Inferior parietal cortex (tissue), 1 donor: ENCODE measurements at regions not wholly inside any gene's neighbourhood (a gene's known extent, or its start where the extent isn't known, plus 50 kb on each side); places are given as distances from the start of the nearest gene placed in this dataset.
"Not testable (repeated sequence)": the region's sequence is repeated elsewhere in the genome, so short reads cannot be mapped to it uniquely, and the experiment has no call there.

ENCODE experiments used
- DNase-seq: peaks from one replicate; pipeline ENCODE4 v3.0.0-alpha.2; 2016; ENCODE audit errors: extremely low spot score

DNA sequence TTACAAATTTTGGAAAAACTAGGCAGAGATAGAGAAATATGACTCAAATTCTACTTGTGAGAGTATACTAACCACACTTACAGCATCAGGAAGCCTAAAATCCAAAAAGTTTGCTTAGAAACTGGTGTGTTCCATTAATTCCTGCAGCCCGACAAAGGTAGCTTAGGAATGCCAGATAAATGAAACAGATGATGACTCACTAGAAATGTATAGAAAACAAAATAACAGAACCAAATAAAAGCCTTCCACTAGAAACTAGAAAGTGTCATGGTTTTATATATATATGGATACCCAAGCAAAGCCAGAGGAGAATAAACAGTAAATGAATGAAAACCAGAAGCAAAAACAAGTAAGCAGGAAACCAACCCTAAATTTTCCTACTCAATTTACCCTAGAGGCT, 272.2 kb upstream of the PRDM9 start:
- no peak for DNase-seq

DNA sequence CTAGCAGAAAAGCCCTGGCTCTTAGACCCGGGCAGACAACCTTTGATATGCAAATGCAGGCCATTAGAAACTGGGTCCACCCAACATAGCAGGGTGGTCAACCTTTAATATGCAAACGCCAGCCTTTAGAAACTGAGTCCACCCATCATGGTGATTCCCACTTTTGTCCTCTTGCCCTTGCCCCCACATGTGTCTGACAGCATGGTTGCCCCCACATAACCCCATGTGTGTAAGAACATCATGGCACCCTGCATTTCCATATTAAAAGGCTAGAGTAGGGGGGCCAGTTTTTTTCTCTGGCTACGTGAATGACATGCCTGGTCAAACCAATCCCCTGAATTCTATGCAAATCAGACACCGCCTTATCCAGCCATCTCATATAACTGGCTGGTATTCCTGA, 273.2 kb upstream of the PRDM9 start:
- DNase-seq, result no peak

DNA sequence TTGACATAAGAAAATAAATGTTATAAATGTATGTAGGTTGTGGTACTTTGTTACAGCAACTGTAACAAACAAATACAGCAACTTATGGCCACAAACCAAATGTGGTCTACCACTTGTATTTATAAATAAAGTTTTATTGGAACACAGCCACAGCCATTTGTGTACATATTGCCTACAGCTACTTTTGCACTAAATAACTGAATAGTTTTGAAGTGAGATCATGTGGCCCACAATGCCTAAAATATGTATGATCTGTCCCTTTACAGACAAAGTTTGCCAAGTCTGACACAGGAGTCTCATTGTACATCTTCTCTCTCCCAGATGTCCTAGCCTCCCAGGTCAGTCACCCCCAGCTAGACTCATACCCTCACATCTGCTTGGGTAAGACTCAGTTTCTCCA, 283.6 kb upstream of the PRDM9 start:
- no peak for DNase-seq

DNA sequence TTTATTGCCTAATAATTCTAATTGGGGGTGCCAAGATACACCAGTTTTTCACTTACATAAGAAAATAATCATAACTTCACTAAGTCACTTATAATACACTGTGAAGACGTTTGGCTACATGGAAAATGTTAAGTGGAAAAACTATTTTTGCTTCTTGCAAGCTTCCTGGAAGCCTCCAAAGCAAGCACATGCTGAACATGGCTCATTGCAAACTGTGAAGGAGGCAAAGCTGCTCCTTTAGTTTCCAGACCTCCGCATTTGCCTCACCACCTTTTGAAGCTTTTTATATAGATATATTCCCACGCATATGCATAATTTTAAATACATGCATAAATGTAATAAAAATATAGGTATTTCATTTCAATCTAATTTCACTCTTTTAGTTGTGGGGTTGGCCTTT, 285.6 kb upstream of the PRDM9 start:
- no peak for DNase-seq

DNA sequence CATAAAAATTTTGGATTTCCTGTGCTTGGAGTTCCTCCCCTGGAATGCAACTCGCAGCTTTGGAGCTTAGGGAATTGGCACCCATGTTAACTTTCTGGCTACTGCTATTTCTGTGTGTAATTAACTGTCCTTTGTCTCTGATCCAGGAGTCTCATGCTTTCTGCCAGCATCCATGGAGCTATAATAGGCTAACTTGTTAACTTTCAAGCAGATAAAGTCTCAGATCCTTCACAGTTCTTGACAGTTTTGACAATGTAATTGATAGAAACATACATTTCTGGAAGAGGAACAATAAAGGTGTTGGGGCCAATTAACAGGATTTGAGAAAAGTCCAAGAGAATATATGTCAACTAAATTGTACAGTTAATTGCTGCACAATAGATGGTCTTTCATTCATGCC, 290.2 kb upstream of the PRDM9 start:
- no peak for DNase-seq

DNA sequence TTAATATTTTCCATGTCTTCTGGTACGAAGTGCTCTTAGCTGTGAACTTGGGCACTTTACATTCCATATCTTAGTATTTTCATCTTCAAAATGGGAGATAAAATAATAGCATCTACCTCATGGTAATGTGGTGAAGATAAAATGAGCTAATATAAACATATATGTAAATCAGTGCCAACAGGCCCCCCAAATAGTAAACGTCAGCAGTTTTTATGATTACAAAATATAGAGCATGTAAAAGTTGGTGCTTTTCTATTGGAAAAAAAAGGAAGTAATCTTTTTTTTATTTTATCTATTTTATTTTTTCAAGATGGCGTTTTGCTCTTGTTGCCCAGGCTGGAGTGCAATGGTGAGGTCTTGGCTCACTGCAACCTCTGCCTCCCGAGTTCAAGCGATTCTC, 291.1 kb upstream of the PRDM9 start:
- no peak for DNase-seq

DNA sequence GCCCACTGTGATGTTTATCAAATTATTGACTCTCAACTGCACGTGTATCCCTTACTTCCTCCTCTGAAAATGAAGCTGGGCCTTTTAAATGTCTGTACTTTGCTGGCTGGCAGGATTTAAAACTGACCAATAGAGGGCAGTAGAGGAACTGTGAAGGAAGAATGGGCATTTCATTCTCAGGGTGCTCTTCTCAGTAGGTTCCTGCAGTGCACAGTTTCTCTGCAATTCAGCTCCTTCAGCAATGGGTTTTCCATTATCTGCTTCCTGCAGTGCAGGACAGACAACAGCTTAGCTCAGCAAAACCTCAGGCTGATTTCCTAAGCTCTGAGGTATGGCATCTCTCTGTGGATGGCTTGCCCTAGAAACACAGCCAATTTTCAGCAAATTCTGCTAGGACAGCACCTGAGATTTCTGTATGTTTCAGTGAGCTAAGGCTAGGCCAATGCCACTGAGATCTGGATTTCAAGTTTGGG, 298.4 kb upstream of the PRDM9 start:
- peak; percentile 54 for DNase-seq

DNA sequence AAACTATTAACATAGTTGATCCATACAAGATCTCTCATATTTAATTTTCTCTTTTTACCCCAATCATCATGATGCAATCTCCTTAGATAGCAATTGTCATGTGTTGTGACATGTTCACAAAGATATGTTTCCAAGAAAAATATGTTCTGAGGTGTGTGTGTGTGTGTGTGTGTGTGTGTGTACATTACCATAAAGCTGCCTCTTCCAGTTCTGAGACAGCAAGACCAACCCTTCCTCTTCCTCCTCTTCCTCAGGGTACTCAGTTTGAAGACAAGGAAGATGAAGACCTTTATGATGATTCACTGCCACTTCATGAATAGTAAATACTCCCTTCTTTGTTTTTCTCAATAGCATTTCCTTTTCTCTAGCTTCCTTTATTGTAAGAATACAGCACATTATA, 303.3 kb upstream of the PRDM9 start:
- no peak for DNase-seq

DNA sequence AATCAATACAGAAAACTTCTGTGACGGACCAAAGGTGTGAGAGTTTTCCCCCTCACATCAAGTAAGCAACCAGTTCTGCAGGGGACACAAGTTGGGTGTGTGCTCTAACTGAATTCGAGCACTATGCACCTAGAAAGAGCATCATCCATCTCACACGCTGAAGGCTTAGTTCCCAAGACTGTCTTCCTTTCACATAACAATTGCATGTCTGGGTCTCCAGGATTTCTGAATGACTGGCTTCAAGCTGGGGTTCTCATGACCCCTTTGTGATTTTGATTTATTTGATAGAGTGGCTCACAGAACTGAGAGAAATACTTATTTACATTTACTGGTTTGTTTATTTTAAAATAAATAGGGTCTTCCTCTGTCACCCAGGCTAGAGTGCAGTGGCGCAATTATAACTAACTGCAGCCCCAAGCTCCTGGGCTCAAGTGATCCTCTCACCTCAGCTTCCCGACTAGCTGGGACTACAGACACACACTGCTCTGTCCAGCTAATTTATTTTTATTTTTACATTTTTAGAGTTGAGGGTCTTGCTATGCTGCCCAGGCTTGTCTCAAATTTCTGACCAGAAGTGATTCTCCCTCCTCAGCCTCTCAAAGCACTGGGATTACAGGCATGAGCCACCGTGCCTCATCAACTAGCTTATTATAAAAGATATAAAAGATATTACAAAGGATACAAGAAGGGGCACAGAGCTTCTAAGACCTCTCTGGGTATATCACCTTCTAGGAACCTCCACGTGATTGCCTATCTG, 316.7 kb upstream of the CDH12 start:
- no peak for DNase-seq

DNA sequence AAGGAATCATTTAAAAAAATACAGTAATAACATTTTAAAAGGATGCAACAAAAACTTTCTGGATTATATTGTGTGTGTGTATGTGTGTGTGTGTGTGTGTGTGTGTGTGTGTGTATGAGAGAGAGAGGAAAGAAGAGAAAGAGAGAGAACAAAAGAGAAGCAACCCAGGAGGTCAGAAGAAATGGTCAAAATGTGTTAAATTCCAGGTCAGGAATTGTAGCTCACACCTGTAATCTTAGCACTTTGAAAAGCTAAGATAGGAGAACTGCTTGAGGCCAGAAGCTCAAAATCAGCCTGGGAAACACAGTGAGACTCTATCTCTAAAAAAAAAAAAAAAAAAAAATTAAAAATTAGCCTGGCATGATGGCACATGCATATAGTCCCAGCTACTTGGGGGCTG, 311.8 kb upstream of the CDH12 start:
- DNase-seq, result no peak

DNA sequence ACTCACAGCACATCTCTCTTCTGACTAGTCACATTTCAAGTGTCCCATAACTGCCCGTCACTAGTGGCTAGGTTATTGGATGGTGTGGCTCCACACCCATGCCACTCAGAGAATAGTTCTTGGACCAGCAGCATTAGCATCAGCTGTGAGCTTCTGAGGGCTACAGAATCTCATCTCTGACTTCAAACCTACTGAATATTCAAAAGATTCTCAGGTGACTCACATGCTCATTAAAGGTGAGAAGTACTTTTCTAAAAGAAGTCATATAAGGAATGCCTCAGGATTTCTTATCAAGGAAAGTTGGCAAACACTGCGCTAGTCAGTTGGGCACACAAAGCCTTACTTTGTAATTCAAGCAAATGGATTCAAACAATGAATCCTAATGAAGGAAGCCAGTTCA, 305.0 kb upstream of the CDH12 start:
- no peak for DNase-seq

DNA sequence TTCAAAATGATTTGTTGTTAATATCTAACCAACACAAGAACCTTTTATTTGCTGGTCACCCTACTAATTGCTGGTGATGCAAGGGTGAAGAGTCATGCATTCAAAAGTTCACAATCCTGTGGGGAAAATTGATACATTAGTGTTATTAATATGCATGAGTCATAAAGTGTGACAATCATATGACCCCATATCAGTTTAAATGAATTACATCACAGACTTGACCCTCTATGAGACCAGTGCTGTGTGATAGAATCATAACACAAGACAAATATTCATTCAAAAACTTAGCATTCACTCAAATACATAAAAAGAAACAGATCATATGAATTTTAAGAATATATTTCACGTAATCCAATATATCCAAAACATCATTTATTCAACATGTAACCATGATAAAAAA, 304.6 kb upstream of the CDH12 start:
- DNase-seq, result no peak

DNA sequence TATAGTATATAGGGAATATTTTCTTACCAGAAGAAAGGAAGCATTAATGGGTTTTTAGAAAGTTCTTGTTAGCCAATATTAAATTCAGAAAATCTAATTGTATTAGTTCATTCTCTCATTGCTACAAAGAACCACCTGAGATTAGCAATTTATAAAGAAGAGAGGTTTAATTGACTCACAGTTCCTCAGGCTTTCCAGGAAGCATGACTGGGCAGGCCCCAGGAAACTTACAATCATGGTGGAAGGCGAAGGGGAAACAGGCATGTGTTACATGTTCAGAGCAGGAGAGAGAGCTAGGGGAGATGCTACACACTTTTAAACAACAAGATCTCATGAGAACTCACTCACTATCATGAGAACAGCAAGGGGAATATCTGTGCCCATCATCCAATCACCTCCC, 304.0 kb upstream of the CDH12 start:
- no peak for DNase-seq

DNA sequence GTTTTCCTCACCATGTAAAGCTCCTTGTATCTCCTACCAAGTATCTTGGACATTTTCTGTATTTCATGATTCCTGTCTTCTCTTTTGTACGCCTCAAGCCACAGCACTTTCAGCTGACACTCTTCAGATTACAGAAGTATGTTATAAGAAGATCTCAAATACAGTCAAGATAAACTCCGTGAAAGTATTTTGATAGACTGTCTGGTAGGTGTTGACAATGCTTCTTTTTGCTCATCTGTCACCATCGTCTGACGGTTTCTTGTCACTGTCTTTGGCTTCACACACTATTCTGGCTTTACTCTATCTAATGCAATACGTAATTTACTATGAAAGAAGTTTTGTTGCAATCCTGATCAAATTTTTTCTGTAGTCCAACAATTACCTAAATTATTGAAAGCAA, 294.5 kb upstream of the CDH12 start:
- no peak for DNase-seq

DNA sequence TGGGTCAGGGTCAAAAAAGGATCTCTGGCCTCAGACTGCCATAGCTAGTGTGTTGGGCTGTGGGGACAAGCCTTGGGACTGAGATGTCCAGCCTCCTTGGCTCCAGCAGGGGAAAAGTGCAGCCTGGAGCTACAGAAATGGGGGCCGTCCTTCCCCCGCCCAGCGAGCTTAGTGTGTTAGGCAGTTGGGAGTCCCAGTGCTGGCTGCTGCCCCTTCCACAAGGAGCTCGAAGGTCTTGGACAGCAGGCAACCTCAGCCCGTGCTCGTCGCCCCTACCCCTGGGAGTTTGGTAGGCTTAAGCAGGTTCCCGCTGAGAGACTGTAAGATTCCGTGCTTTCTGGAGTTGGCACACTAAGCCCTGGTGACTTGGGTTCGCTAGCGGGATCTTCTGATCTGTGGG, 293.0 kb upstream of the CDH12 start:
- no peak for DNase-seq

DNA sequence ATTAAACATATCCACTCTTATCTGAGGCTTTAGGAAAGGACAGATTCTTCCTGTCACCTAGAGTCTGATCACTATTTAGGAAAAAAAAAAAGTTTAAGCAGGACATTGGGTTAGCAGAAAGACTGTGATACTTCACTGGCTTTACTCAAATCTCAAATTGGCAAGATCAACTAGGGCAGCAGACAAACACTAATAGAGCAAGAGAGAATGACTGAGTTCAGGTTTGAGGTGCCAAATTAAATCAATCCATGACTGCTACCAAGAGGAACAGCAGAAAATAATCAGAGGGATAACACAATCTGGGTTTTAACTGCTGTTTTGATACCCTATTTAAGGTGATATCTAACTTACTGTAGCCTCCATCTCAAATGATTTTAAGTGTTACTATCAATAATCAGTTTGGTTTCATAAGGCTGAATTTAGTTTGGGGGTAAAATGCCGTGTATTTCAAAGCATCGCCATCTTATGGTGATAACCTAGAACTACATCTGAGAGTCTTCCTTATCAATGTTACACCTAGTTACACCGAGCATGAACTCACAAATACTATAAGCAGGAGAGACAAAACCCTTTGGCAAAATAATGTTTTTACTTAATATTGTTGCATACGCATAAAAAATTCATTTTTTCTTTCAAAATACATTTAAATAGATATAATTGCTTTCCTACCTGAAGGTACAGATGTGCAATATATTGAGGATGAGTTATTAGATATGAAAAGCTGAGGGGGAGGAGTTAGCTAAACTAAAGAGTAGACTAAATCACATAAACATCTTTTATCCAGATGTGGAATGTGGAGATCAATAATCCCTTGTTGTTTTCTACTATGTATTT, 286.4 kb upstream of the CDH12 start:
- DNase-seq, result peak; percentile 45

DNA sequence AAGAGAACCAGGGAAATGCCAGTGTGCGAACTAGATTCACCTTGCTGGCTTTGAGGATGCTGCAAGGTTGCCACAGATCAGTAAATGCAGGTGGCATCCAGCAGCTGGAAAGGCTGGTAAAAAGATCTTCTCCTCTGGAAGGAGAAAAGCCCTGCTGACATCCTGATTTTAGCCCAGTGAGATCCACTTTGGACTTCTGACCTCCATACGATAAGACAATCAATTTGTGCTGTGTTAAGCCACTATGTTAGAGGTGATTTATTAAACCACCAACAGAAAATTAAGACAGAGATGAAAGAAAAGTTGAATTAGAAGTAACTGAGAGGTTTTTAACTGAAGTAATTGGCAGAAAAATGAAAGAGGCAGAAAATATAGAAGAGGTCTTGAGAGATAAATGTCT, 283.8 kb upstream of the CDH12 start:
- DNase-seq, result no peak

DNA sequence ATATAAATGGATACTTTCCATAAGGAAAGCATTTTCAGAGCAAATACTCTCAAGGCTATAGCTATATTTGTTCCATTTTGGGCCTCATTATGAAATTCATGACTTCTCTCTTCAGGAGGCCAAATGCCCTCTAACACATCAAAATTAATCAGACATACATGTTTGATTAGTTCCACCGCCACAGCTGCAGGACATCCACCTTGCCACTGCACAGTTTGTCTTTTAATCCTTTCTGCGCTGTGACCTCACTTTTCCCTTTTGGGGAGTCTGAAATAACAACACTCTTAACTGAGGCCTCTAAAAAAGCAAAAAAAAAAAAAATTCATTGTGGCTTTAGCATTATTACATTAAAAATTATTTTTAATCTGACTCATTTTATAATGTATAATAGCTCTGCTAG, 279.1 kb upstream of the CDH12 start:
- DNase-seq, result no peak

DNA sequence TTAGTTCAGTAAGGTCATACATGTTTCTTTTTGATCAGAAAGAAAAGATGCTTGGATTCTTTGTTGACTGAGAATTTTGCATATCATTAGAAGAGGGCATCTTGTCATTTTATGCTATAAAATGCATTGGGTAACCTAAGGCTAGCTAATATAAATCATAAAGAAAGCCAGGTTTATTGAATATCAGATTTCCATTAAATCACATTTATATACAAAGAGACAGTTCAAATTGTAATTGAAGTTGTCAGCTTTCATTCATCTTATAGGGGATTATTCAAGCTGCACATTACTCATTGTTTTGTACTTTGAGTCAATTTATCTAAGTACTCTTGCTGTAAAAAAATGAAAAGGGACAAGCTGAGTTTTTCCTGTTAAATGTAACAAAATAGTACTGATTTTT, 259.1 kb upstream of the CDH12 start:
- no peak for DNase-seq

DNA sequence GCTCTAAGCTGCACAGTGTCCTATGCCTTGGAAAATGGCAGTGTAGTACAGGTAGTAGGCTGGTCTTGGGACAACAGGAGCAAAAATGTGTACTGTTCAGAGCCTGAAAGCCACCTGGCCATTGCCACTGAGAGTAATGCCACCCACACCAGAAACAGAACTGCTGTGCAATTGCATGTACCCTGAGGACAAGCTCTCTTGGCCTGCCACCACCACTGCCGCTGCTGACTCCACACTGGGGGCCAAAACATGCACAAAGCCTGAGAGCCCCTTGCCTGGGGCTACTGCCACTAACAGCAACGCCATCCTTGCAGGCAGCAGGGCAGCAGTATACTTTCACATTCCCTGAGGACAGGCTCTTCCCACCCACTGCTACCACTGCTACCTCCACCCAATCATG, 251.9 kb upstream of the CDH12 start:
- DNase-seq, result no peak

DNA sequence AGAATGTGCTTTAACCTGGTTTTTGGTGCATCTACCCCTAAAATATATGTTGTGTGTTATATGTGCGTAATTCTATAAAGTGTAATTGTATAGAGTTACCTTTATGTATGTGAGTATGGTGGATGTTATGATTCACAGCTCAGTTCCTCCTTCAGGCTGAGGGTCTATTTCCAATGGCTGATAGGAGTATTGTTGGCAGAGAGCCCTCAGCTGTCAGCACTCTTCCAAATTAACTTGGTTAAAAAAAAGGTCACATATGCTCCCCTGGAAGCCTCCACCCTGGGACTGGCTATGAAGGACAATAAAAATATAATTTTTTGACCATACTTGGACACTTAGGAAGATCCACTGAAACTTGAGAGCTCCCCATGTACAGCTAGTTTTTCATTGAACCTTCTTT, 250.4 kb upstream of the CDH12 start:
- no peak for DNase-seq

DNA sequence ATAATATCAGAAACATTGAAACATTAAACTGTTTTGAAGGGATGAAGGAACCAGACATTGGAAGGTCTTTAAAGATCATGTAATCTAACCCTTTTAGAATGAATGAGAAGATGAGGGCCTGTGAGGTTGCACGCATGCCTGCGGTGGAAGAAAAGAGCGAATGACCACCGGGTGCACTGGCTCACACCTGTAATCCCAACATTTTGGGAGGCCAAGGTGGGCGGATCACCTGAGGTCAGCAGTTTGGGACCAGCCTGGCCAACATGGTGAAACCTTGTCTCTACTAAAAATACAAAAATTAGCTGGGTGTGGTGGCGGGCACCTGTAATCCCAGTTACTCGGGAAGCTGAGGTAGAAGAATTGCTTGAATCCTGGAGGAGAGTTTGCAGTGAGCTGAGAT, 242.3 kb upstream of the CDH12 start:
- not testable (repeated sequence) for DNase-seq

DNA sequence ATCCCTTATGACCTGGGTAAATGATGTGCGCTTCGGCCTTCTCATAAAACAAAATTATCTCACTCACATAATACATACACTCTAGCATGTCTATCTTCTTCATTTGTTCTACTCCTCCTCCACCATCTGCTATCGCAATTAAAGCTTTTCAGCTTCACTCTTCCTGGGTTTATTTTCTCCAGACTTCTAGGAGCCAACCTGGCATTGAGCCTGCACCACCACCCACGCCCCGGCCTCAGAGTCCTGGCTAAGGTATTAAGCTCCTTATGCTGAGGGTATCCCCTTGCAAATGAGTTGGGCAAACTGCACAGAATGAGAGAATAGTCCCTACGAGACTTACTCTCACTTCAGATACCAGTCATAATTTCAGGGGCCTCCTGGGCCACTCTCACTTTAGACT, 236.1 kb upstream of the CDH12 start:
- no peak for DNase-seq
